ENCODE measurements at regions not wholly inside any gene's neighbourhood (a gene's known extent, or its start where the extent isn't known, plus 50 kb on each side); places are given as distances from the start of the nearest gene placed in this dataset.
A peak's percentile ranks its signal among the peaks of the same experiment; 100 is the strongest.
"Not testable (repeated sequence)": the region's sequence is repeated elsewhere in the genome, so short reads cannot be mapped to it uniquely, and the experiment has no call there.

DNA sequence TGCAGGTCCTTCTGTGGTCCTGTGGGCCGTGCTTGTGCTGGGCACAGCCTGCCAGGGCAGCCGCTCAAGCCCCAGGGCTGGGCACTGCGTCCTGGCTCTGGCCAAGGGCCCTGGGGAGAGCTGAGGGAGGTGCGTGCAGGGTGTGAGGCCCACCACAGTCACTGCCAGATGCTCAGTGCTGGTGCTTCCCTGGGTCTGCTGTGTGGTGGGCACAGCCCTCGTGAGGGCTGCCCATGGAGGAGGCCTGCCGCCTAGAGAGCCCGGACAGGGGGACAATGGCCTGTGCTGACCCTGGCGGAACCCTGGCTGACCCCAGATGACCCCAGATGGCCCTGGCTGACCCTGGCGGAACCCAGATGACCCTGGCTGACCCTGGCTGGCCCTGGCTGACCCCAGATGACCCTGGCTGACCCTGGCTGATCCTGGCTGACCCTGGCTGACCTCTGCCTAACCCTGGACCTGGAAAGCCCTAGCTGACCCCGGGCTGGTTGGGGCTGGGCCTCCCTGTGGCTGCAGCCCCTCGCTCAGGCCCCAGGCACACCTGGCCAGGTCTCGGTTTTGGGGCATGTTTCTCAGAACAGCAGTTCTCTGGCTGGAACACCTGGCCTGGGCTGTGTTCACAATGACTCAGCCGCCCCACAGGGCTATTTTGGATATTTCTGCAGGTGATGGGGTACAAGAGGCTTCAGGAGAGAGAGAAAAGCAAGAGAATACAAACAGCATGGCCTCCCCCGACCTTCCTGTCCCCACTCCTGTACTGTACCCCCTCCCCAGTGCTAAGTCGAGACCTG lies 55.4 kb downstream of the TMEM121 start:
- TF ChIP-seq CTCF (conservative IDR thresholded peaks at IDR 0.05; ENCODE audit: low read length), result no peak
- no peak overlapping the region for H3K4me3 ChIP-seq (ENCODE audit: low read length)
- DNase-seq (ENCODE audit: low read depth), result no peak

- peak; percentile 2 for DNase-seq (ENCODE audit: low read depth)
Observed at GRCh38 chr14:105582639-105583038, 56.3 kb downstream of the TMEM121 start.

GRCh38 chr14:105583914-105584313 lies 57.5 kb downstream of the TMEM121 start:
- not testable (repeated sequence) for H3K4me3 ChIP-seq (ENCODE audit: low read length); DNase-seq (ENCODE audit: low read depth)

More at GRCh38 chr14:105582639-105583038, 56.3 kb downstream of the TMEM121 start:
- no peak for TF ChIP-seq CTCF (conservative IDR thresholded peaks at IDR 0.05; ENCODE audit: low read length)
- no peak overlapping the region for H3K4me3 ChIP-seq (ENCODE audit: low read length)

DNA sequence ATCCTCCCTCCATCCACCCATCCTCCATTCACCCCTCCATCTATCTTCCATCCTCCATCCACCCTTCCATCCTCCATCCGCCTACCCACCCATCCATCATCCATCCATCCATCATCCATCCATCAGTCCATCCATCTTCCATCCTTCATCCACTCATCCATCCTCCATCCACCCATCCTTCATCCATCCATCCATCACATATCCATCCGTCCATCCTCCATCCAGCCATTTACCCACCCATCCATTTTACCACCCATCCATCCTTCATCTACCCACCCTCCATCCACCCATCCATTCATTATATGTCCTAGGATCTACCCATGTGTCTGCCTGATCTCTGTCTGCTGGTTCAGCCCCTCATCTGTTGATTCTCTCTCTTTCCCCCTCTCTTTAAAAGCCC lies 58.9 kb downstream of the TMEM121 start:
- not testable (repeated sequence) for DNase-seq (ENCODE audit: low read depth); H3K4me3 ChIP-seq (ENCODE audit: low read length)

DNA sequence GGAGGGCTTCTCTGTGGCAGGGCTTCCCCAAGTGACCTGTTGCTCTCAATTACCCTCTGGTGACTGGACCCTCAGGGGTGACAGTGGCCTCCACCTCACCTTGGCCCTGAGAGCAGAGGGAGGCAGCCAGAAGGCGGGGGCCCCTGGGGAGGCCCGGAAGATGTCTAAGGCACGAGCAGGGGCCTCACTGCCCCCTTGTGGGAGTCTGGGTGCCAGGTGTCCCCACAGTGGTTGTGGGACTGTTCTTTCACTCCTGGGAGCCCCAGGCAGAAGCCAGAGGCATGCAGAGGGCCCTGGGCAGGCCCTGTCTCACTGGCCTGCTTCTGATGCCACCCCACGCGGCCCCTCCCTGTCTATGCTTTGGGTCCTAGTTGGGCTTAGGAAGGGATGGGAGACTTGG lies 59.3 kb downstream of the TMEM121 start:
- DNase-seq (ENCODE audit: low read depth); H3K4me3 ChIP-seq (ENCODE audit: low read length): not testable (repeated sequence)

DNA sequence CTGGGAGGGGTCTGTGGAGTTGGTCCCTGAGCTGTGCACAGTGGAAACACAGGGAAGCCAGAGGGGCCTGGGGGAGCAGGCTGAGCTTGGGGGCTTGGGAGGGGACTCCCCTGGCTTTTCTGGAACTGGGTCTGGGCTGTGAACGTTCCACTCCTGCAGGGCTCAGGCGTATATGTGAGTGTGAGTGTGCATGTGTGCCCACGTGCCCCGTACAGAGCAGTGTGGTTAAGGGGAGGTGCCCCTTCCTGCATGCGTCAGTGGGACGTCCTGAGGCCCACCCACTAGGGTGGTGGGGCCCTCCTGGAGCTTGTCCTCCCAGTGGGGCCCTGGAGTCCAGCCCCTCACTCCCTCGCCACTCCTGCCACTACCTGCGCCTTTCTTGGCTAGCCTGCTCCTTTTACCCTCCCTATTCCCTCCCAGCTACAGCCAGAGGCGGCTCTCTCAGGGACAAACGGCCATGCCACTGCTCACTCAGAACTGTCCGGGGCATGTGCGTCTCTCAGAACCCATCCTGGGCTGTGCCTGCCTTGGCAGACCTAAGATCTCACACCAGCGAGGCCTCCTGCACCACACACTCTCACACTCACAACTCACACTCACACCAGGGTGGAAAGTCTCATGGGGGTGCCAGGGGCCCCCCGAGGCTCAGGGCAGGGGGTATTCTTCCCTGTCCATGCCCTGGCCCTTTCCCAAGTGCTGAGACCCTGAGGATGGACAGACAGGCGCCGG lies 59.9 kb downstream of the TMEM121 start:
- not testable (repeated sequence) for H3K4me3 ChIP-seq (ENCODE audit: low read length); DNase-seq (ENCODE audit: low read depth)

DNA sequence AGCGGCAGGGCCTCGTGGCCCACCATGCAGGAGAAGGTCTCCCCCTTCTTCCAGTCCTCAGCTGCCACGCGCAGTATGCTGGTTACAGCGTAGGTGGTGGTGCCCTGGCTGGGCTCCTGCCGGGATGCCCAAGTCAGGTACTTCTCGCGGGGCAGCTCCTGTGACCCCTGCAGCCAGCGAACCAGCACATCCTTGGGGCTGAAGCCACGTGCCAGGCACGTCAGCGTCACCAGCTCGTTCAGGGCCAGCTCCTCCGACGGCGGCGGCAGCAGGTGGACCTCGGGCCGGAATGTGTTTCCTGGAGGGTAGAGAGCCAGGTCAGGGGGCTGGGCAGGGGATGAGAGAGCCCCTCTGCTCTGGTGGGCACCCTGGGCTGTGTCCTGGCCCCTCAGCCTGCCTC lies 60.7 kb downstream of the TMEM121 start:
- H3K4me3 ChIP-seq (ENCODE audit: low read length); DNase-seq (ENCODE audit: low read depth): not testable (repeated sequence)

DNA sequence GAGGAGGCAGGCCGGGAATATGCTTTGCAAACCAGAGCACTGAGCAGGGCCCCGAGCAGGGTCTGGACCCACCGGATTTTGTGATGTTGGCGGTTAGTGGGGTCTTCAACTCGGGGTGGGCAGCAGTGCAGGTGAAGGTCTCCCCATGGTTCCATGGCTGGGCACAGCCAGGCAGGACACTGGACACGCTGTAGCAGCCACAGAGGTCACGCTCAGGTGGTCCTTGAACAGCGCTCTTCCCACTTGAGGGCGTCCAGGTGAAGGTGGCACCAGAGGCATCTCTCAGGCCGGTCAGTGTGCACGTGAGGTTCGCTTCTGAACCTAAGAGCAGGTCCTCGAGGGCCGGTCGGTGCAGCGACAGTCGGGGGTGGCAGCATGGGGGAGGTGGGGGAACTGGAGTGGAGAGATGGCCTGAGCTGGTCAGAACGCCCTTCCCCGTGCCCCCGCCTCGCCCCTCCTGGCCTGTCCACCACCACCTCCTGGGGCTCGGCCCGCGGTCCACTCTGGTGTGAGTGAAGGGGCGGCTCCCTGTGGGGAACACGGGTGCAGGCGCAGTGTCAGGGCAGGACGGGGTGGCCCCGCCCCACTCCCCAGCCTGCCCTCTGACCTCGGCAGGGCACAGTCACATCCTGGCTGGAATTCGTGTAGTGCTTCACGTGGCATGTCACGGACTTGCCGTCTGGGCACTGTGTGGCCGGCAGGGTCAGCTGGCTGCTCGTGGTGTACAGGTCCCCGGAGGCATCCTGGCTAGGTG lies 61.3 kb downstream of the TMEM121 start:
- not testable (repeated sequence) for H3K4me3 ChIP-seq (ENCODE audit: low read length); DNase-seq (ENCODE audit: low read depth)

DNA sequence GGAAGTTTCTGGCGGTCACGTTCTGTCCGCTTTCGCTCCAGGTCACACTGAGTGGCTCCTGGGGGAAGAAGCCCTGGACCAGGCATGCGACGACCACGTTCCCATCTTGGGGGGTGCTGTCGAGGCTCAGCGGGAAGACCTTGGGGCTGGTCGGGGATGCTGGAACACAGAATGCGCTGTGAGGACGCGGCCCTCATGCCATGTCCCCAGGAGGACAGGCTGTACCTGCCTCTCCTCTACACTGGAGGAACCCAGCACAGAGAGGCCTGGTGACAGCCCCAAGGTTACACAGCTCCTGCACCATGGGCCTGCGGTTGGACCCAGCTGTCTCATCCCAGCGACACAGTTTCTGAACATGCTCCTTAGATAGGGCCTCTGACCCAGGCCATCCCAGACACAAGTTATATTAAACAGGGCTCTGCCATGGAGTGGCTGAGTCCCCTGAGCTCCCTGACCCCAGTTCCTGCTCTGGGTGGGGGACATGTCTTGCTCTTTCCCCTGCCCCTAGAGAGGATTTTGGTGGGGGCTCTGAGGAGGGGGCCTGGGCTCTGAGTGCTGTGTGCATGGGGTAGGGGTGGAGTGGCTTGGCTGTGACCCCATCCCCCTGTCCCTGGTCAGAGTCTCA lies 62.0 kb downstream of the TMEM121 start:
- no peak overlapping the region for H3K4me3 ChIP-seq (ENCODE audit: low read length)
- TF ChIP-seq CTCF (conservative IDR thresholded peaks at IDR 0.05; ENCODE audit: low read length), result no peak
- DNase-seq (ENCODE audit: low read depth), result no peak
